ENCODE measurements at regions not wholly inside any gene's neighbourhood (a gene's known extent, or its start where the extent isn't known, plus 50 kb on each side); places are given as distances from the start of the nearest gene placed in this dataset.

- no peak for TF ChIP-seq EZH2phosphoT487 (IDR thresholded peaks at IDR 0.05; ENCODE audit: borderline replicate concordance)
- TF ChIP-seq CTCF (conservative IDR thresholded peaks at IDR 0.05; ENCODE audit: low read length) = no peak
- no peaks in the 10 kb centered on the region for H3K36me3 ChIP-seq (ENCODE audit: insufficient read depth, low read length)
- no peaks in the 10 kb centered on the region for H3K4me1 ChIP-seq (ENCODE audit: insufficient read depth, low read length, poor library complexity, severe bottlenecking)
- H3K9me2 ChIP-seq (replicated peaks; ENCODE audit: low read depth, low read length) = no peaks in the 10 kb centered on the region
- H4K20me1 ChIP-seq (ENCODE audit: insufficient read depth, low read length, poor library complexity, severe bottlenecking) = no peaks in the 10 kb centered on the region
- no peaks in the 10 kb centered on the region for H3K9me3 ChIP-seq (ENCODE audit: insufficient read depth, low read depth, low read length)
- H3K4me2 ChIP-seq (ENCODE audit: low read depth, low read length, poor library complexity, severe bottlenecking) = no peak overlapping the region
- no peaks in the 10 kb centered on the region for H3K27me3 ChIP-seq (ENCODE audit: insufficient read depth, low read length, poor library complexity, severe bottlenecking)
- H2AFZ ChIP-seq (ENCODE audit: low read length) = no peak overlapping the region
- H3K9ac ChIP-seq (ENCODE audit: low read depth, low read length, poor library complexity, severe bottlenecking) = no peak overlapping the region
- no peak overlapping the region for H3K4me3 ChIP-seq (ENCODE audit: low read length, poor library complexity, severe bottlenecking)
- no peaks in the 10 kb centered on the region for H3F3A ChIP-seq (ENCODE audit: low read depth)
- no peaks in the 10 kb centered on the region for H3K79me2 ChIP-seq (ENCODE audit: insufficient read depth, low read length)
These were observed 204.9 kb downstream of the FOXA2 start for GRCh38 chr20:22379472-22379871.

- Histone ChIP-seq H3K4me2 (ENCODE audit: low read depth, low read length, poor library complexity, severe bottlenecking) (no peak overlapping the region), H3K9ac (ENCODE audit: low read depth, low read length, poor library complexity, severe bottlenecking) (no peak overlapping the region), H3K4me1 (ENCODE audit: insufficient read depth, low read length, poor library complexity, severe bottlenecking) (peaks cover 12% of the 10 kb centered on the region), H3K4me3 (ENCODE audit: low read length, poor library complexity, severe bottlenecking) (no peak overlapping the region), H3K79me2 (ENCODE audit: insufficient read depth, low read length) (no peaks in the 10 kb centered on the region), H3K9me3 (ENCODE audit: insufficient read depth, low read depth, low read length) (no peaks in the 10 kb centered on the region), H2AFZ (ENCODE audit: low read length) (no peak overlapping the region), H3F3A (ENCODE audit: low read depth) (no peaks in the 10 kb centered on the region), H3K9me2 (replicated peaks; ENCODE audit: low read depth, low read length) (no peaks in the 10 kb centered on the region), H3K36me3 (ENCODE audit: insufficient read depth, low read length) (no peaks in the 10 kb centered on the region), H3K27me3 (ENCODE audit: insufficient read depth, low read length, poor library complexity, severe bottlenecking) (no peaks in the 10 kb centered on the region), H4K20me1 (ENCODE audit: insufficient read depth, low read length, poor library complexity, severe bottlenecking) (no peaks in the 10 kb centered on the region)
- TF ChIP-seq CTCF (conservative IDR thresholded peaks at IDR 0.05; ENCODE audit: low read length) = no peak
- TF ChIP-seq EZH2phosphoT487 (IDR thresholded peaks at IDR 0.05; ENCODE audit: borderline replicate concordance) = no peak
These were observed 209.4 kb downstream of the FOXA2 start for GRCh38 chr20:22374678-22375590.

- Histone ChIP-seq H4K20me1 (ENCODE audit: insufficient read depth, low read length, poor library complexity, severe bottlenecking) (no peaks in the 10 kb centered on the region), H3K4me1 (ENCODE audit: insufficient read depth, low read length, poor library complexity, severe bottlenecking) (peaks cover 12% of the 10 kb centered on the region), H3K79me2 (ENCODE audit: insufficient read depth, low read length) (no peaks in the 10 kb centered on the region), H2AFZ (ENCODE audit: low read length) (no peak overlapping the region), H3K4me3 (ENCODE audit: low read length, poor library complexity, severe bottlenecking) (no peak overlapping the region), H3K36me3 (ENCODE audit: insufficient read depth, low read length) (no peaks in the 10 kb centered on the region), H3K9ac (ENCODE audit: low read depth, low read length, poor library complexity, severe bottlenecking) (no peak overlapping the region), H3K4me2 (ENCODE audit: low read depth, low read length, poor library complexity, severe bottlenecking) (no peak overlapping the region), H3K9me2 (replicated peaks; ENCODE audit: low read depth, low read length) (no peaks in the 10 kb centered on the region), H3K9me3 (ENCODE audit: insufficient read depth, low read depth, low read length) (no peaks in the 10 kb centered on the region), H3F3A (ENCODE audit: low read depth) (no peaks in the 10 kb centered on the region), H3K27me3 (ENCODE audit: insufficient read depth, low read length, poor library complexity, severe bottlenecking) (no peaks in the 10 kb centered on the region)
- no peak for TF ChIP-seq EZH2phosphoT487 (IDR thresholded peaks at IDR 0.05; ENCODE audit: borderline replicate concordance)
- no peak for TF ChIP-seq CTCF (conservative IDR thresholded peaks at IDR 0.05; ENCODE audit: low read length)
These were observed 210.3 kb downstream of the FOXA2 start for GRCh38 chr20:22374066-22374465.

Measured in Loucy (cell line).